IPS-15b (cell line): ENCODE measurements at regions not wholly inside any gene's neighbourhood (a gene's known extent, or its start where the extent isn't known, plus 50 kb on each side); places are given as distances from the start of the nearest gene placed in this dataset.

ENCODE experiments used
- H3K27me3 ChIP-seq: one replicate; pipeline ENCODE4 v1.6.1; 2013; ENCODE audit warnings: low read length; ENCODE audit not compliant: control insufficient read depth, insufficient read depth
- H3K36me3 ChIP-seq: one replicate; pipeline ENCODE4 v1.6.1; 2013; ENCODE audit warnings: low read length; ENCODE audit not compliant: control insufficient read depth, insufficient read depth
- H3K4me1 ChIP-seq: one replicate; pipeline ENCODE4 v1.6.1; 2013; ENCODE audit warnings: mild to moderate bottlenecking, low read length; ENCODE audit not compliant: control insufficient read depth, insufficient read depth
- H3K4me3 ChIP-seq: one replicate; pipeline ENCODE4 v1.5.1; 2013; ENCODE audit warnings: low read depth, low read length
- H3K9ac ChIP-seq: one replicate; pipeline ENCODE4 v1.6.1; 2013; ENCODE audit warnings: low read depth, mild to moderate bottlenecking, low read length
- H3K9me3 ChIP-seq: one replicate; pipeline ENCODE4 v1.6.1; 2013; ENCODE audit warnings: mild to moderate bottlenecking, low read length; ENCODE audit not compliant: control insufficient read depth, insufficient read depth

DNA sequence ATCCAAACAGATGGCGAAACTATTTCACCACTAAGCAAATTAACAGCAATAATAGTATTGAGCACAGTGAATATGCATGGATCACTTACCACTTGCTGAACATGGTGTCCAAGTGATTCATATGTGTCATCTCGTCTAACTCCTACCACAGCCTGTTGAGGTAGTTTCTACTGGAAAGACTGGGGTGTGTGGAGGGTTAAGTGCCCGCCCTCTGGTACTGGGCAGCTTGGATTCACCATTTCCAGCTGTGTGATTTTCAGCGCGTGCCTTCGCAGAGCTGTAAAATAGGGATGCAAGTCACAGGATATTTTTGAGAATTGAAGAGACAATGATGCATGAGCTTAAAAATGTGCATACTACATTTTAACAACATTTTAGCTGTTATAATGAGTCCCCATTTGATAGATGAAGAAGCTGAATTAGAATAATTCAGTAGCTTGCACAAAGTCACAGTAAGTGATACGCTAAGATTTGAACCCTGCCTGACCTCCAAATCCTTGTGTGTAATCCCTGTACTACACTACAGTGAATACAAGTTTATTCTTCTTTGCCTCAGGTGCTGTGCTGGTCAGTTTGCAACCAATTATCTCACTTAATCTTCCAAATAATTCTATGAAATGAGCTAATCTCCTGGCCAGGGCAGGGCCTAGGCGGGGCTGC, 75.2 kb upstream of the SIX2 start:
- H3K9ac ChIP-seq = no peak overlapping the region
- no peaks in the 10 kb centered on the region for H3K27me3 ChIP-seq
- H3K36me3 ChIP-seq = no peaks in the 10 kb centered on the region
- no peaks in the 10 kb centered on the region for H3K4me1 ChIP-seq
- no peaks in the 10 kb centered on the region for H3K9me3 ChIP-seq
- H3K4me3 ChIP-seq = no peak overlapping the region

- no peaks in the 10 kb centered on the region for H3K27me3 ChIP-seq
- H3K36me3 ChIP-seq = no peaks in the 10 kb centered on the region
- no peak overlapping the region for H3K9ac ChIP-seq
- no peaks in the 10 kb centered on the region for H3K4me1 ChIP-seq
- H3K4me3 ChIP-seq = no peak overlapping the region
- H3K9me3 ChIP-seq = no peaks in the 10 kb centered on the region
These were observed 73.9 kb upstream of the SIX2 start for GRCh38 chr2:45083175-45083574.

- Histone ChIP-seq H3K9ac (no peak overlapping the region), H3K4me3 (no peak overlapping the region), H3K36me3 (no peaks in the 10 kb centered on the region), H3K4me1 (peaks cover 3% of the 10 kb centered on the region), H3K9me3 (no peaks in the 10 kb centered on the region), H3K27me3 (peaks cover 2% of the 10 kb centered on the region)
These were observed 65.5 kb upstream of the SIX2 start for GRCh38 chr2:45074713-45075112.

- no peak overlapping the region for H3K4me3 ChIP-seq
These were observed 63.6 kb upstream of the SIX2 start for GRCh38 chr2:45072862-45073237.

GRCh38 chr2:45072064-45072861, 63.0 kb upstream of the SIX2 start:
- no peaks in the 10 kb centered on the region for H3K36me3 ChIP-seq

More at GRCh38 chr2:45072862-45073237, 63.6 kb upstream of the SIX2 start:
- peaks cover 2% of the 10 kb centered on the region for H3K27me3 ChIP-seq
- H3K36me3 ChIP-seq = no peaks in the 10 kb centered on the region
- peaks cover 3% of the 10 kb centered on the region for H3K4me1 ChIP-seq
- peaks cover 3% of the 10 kb centered on the region for H3K9me3 ChIP-seq
- no peak overlapping the region for H3K9ac ChIP-seq

DNA sequence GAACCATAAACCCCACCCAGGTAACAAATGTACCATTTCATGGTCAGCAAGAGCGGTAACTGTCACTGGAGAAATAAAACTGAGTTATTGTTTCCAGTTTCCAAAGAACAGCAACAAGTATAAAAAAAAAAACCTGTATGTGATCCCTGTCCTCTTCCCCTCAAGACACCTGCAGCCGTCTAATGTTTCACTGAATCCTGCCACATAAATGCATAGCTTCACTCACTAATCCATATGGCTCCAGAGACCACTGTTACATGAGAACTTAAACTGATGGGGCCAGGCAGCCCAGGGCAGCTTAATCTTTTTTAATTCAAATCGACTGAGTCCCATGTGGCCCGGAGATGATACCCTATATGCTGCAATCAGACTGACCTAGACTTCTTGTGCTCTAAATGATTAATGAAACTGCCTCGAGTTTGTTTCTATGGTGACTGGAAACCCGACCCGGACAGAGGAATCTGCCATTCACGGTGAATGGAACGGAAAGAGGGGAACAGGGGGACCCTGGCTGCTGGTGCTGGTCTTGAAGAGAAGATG, 60.9 kb upstream of the SIX2 start:
- Histone ChIP-seq H3K4me3 (no peak overlapping the region), H3K27me3 (peaks cover 2% of the 10 kb centered on the region), H3K9ac (no peak overlapping the region), H3K4me1 (no peaks in the 10 kb centered on the region), H3K9me3 (peaks cover 3% of the 10 kb centered on the region), H3K36me3 (no peaks in the 10 kb centered on the region)

More at GRCh38 chr2:45072064-45072861, 63.0 kb upstream of the SIX2 start:
- Histone ChIP-seq H3K9me3 (peaks cover 3% of the 10 kb centered on the region), H3K4me1 (peaks cover 3% of the 10 kb centered on the region), H3K27me3 (peaks cover 2% of the 10 kb centered on the region), H3K9ac (no peak overlapping the region), H3K4me3 (no peak overlapping the region)

GRCh38 chr2:45069684-45070083, 60.4 kb upstream of the SIX2 start:
- Histone ChIP-seq H3K9ac (no peak overlapping the region), H3K4me3 (no peak overlapping the region), H3K9me3 (peaks cover 3% of the 10 kb centered on the region), H3K36me3 (no peaks in the 10 kb centered on the region), H3K27me3 (peaks cover 2% of the 10 kb centered on the region), H3K4me1 (no peaks in the 10 kb centered on the region)

- no peak overlapping the region for H3K4me3 ChIP-seq
- H3K36me3 ChIP-seq = no peaks in the 10 kb centered on the region
- H3K4me1 ChIP-seq = no peaks in the 10 kb centered on the region
- H3K9ac ChIP-seq = no peak overlapping the region
- H3K27me3 ChIP-seq = peaks cover 2% of the 10 kb centered on the region
- peaks cover 3% of the 10 kb centered on the region for H3K9me3 ChIP-seq
These were observed 59.4 kb upstream of the SIX2 start for GRCh38 chr2:45068571-45069140.

GRCh38 chr2:45067859-45068570, 58.8 kb upstream of the SIX2 start:
- H3K36me3 ChIP-seq = no peaks in the 10 kb centered on the region
- peaks cover 3% of the 10 kb centered on the region for H3K9me3 ChIP-seq
- no peak overlapping the region for H3K4me3 ChIP-seq
- H3K27me3 ChIP-seq = no peaks in the 10 kb centered on the region
- H3K9ac ChIP-seq = no peak overlapping the region
- H3K4me1 ChIP-seq = no peaks in the 10 kb centered on the region
